ENCODE measurements at regions not wholly inside any gene's neighbourhood (a gene's known extent, or its start where the extent isn't known, plus 50 kb on each side); places are given as distances from the start of the nearest gene placed in this dataset.

GRCh38 chr4:34643476-34643875 lies 1600.8 kb downstream of the ARAP2 start:
- H2AFZ ChIP-seq (ENCODE audit: low read length): no peak overlapping the region
- TF ChIP-seq EZH2phosphoT487 (IDR thresholded peaks at IDR 0.05; ENCODE audit: borderline replicate concordance, low read depth, low read length) (no peak), CTCF (conservative IDR thresholded peaks at IDR 0.05; ENCODE audit: low read length) (no peak)
- no peak overlapping the region for H3K4me2 ChIP-seq (ENCODE audit: low read length)
- POLR2A ChIA-PET: no interaction called here
- no peaks in the 10 kb centered on the region for H4K20me1 ChIP-seq (ENCODE audit: insufficient read depth, low read length)
- no peak overlapping the region for H3K27ac ChIP-seq (ENCODE audit: low read depth, low read length, poor library complexity, severe bottlenecking)
- intact Hi-C loops (cut with micrococcal nuclease; ENCODE audit: unreplicated experiment): no loop called here
- H3K36me3 ChIP-seq (ENCODE audit: insufficient read depth, low read length): no peaks in the 10 kb centered on the region
- H3K79me2 ChIP-seq (ENCODE audit: insufficient read depth, low read depth, low read length): no peaks in the 10 kb centered on the region
- H3K9me3 ChIP-seq (ENCODE audit: low read length): no peaks in the 10 kb centered on the region
- H3K4me3 ChIP-seq (ENCODE audit: low read depth, low read length, poor library complexity, severe bottlenecking): no peak overlapping the region
- no peaks in the 10 kb centered on the region for H3K4me1 ChIP-seq (ENCODE audit: insufficient read depth, low read length, poor library complexity, severe bottlenecking)
- no peak for DNase-seq (ENCODE audit: low spot score)
- H3K9me2 ChIP-seq (ENCODE audit: insufficient read depth, low read length): no peaks in the 10 kb centered on the region
- CTCF ChIA-PET (ENCODE audit: unreplicated experiment): no interaction called here
- BruUV-seq (replicated peaks): no TSS peak

GRCh38 chr4:34644579-34645115 lies 1599.7 kb downstream of the ARAP2 start:
- CTCF ChIA-PET (ENCODE audit: unreplicated experiment): no interaction called here
- BruUV-seq (replicated peaks): no TSS peak

More at GRCh38 chr4:34644579-34645115, 1599.7 kb downstream of the ARAP2 start:
- no peaks in the 10 kb centered on the region for H3K9me3 ChIP-seq (ENCODE audit: low read length)
- no peak overlapping the region for H2AFZ ChIP-seq (ENCODE audit: low read length)
- intact Hi-C loops (cut with micrococcal nuclease; ENCODE audit: unreplicated experiment): no loop called here
- no peaks in the 10 kb centered on the region for H3K9me2 ChIP-seq (ENCODE audit: insufficient read depth, low read length)
- no peaks in the 10 kb centered on the region for H3K79me2 ChIP-seq (ENCODE audit: insufficient read depth, low read depth, low read length)
- H4K20me1 ChIP-seq (ENCODE audit: insufficient read depth, low read length): no peaks in the 10 kb centered on the region
- no peak overlapping the region for H3K4me2 ChIP-seq (ENCODE audit: low read length)
- POLR2A ChIA-PET: no interaction called here
- TF ChIP-seq CTCF (conservative IDR thresholded peaks at IDR 0.05; ENCODE audit: low read length) (no peak), EZH2phosphoT487 (IDR thresholded peaks at IDR 0.05; ENCODE audit: borderline replicate concordance, low read depth, low read length) (no peak)
- DNase-seq (ENCODE audit: low spot score): no peak
- no peaks in the 10 kb centered on the region for H3K36me3 ChIP-seq (ENCODE audit: insufficient read depth, low read length)
- no peak overlapping the region for H3K27ac ChIP-seq (ENCODE audit: low read depth, low read length, poor library complexity, severe bottlenecking)
- no peaks in the 10 kb centered on the region for H3K4me1 ChIP-seq (ENCODE audit: insufficient read depth, low read length, poor library complexity, severe bottlenecking)
- H3K4me3 ChIP-seq (ENCODE audit: low read depth, low read length, poor library complexity, severe bottlenecking): no peak overlapping the region
